ENCODE measurements at regions not wholly inside any gene's neighbourhood (a gene's known extent, or its start where the extent isn't known, plus 50 kb on each side); places are given as distances from the start of the nearest gene placed in this dataset.
A peak's percentile ranks its signal among the peaks of the same experiment; 100 is the strongest.

- no peak for TF ChIP-seq CTCF (IDR thresholded peaks at IDR 0.05; ENCODE audit: low read depth, low read length, missing control alignments)
- no peak overlapping the region for H3K4me3 ChIP-seq (replicated peaks; ENCODE audit: low read depth, low read length)
- DNase-seq (ENCODE audit: extremely low read depth, low read depth): no peak
Observed at GRCh38 chr3:101995371-101996046, 146.2 kb downstream of the NFKBIZ start.

GRCh38 chr3:101996832-101997231 lies 147.5 kb downstream of the NFKBIZ start:
- DNase-seq (ENCODE audit: extremely low read depth, low read depth): no peak
- no peak for TF ChIP-seq CTCF (IDR thresholded peaks at IDR 0.05; ENCODE audit: low read depth, low read length, missing control alignments)

GRCh38 chr3:101998256-101998926 lies 149.1 kb downstream of the NFKBIZ start:
- DNase-seq (ENCODE audit: extremely low read depth, low read depth): no peak
- TF ChIP-seq CTCF (IDR thresholded peaks at IDR 0.05; ENCODE audit: low read depth, low read length, missing control alignments): peak; percentile 21
- no peak overlapping the region for H3K4me3 ChIP-seq (replicated peaks; ENCODE audit: low read depth, low read length)

More at GRCh38 chr3:101996832-101997231, 147.5 kb downstream of the NFKBIZ start:
- H3K4me3 ChIP-seq (replicated peaks; ENCODE audit: low read depth, low read length): no peak overlapping the region

- TF ChIP-seq CTCF (IDR thresholded peaks at IDR 0.05; ENCODE audit: low read depth, low read length, missing control alignments): no peak
- no peak for DNase-seq (ENCODE audit: extremely low read depth, low read depth)
- no peak overlapping the region for H3K4me3 ChIP-seq (replicated peaks; ENCODE audit: low read depth, low read length)
Observed at GRCh38 chr3:101999177-101999779, 150.0 kb downstream of the NFKBIZ start.

GRCh38 chr3:102000620-102001209 lies 151.4 kb downstream of the NFKBIZ start:
- TF ChIP-seq CTCF (IDR thresholded peaks at IDR 0.05; ENCODE audit: low read depth, low read length, missing control alignments): no peak

GRCh38 chr3:102002056-102002455 lies 152.7 kb downstream of the NFKBIZ start:
- no peak for DNase-seq (ENCODE audit: extremely low read depth, low read depth)
- TF ChIP-seq CTCF (IDR thresholded peaks at IDR 0.05; ENCODE audit: low read depth, low read length, missing control alignments): no peak
- no peak overlapping the region for H3K4me3 ChIP-seq (replicated peaks; ENCODE audit: low read depth, low read length)

More at GRCh38 chr3:102000620-102001209, 151.4 kb downstream of the NFKBIZ start:
- H3K4me3 ChIP-seq (replicated peaks; ENCODE audit: low read depth, low read length): no peak overlapping the region
- no peak for DNase-seq (ENCODE audit: extremely low read depth, low read depth)

Data from HFF-Myc (cell line).